ENCODE measurements at regions not wholly inside any gene's neighbourhood (a gene's known extent, or its start where the extent isn't known, plus 50 kb on each side); places are given as distances from the start of the nearest gene placed in this dataset.
"Not testable (repeated sequence)": the region's sequence is repeated elsewhere in the genome, so short reads cannot be mapped to it uniquely, and the experiment has no call there.

- Mint-ChIP-seq H3K27me3 (ENCODE audit: low read depth) (peaks cover 8% of the 10 kb centered on the region), H3K4me1 (ENCODE audit: low read depth) (peaks cover 8% of the 10 kb centered on the region), H3K27ac (no peak overlapping the region), H3K36me3 (ENCODE audit: low read depth) (no peaks in the 10 kb centered on the region), H3K9me3 (no peaks in the 10 kb centered on the region), H3K4me3 (no peak overlapping the region)
- DNase-seq (ENCODE audit: low spot score): no peak
These were observed 92.1 kb downstream of the TRIM42 start for GRCh38 chr3:140769951-140770350.

GRCh38 chr3:140770977-140771667 lies 93.3 kb downstream of the TRIM42 start:
- Mint-ChIP-seq H3K4me1 (ENCODE audit: low read depth) (no peaks in the 10 kb centered on the region), H3K27ac (no peak overlapping the region), H3K9me3 (peaks cover under 1% of the 10 kb centered on the region), H3K4me3 (no peak overlapping the region), H3K36me3 (ENCODE audit: low read depth) (no peaks in the 10 kb centered on the region), H3K27me3 (ENCODE audit: low read depth) (peaks cover 8% of the 10 kb centered on the region)
- DNase-seq (ENCODE audit: low spot score): no peak

DNA sequence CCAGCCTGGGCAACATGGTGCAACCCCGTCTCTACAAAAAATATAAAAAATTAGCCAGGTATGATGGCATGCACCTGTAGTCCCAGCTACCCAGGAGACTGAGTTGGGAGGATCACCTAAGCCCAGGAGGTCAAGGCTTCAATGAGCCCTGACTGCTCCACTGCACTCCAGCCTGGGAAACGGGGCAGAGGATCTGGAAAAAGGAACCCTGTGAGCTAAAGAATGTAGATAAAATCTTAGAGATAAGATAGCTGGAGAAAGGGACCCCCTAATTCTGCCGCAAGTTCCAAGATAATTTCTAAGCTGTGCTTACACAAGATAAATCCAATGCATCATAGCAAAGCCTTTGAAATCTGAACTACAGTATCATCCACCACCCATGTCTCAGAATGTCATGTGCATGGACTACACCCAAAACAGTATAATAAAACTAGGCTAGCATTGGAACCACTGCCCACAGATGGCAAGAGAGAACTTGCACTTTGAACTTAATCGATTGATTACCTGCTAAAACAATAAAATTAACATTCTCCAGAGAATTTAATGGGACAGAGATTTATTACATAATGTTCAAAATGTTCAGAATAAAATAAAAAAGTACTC lies 99.9 kb downstream of the TRIM42 start:
- Mint-ChIP-seq H3K4me1 (ENCODE audit: low read depth) (no peaks in the 10 kb centered on the region), H3K9me3 (peaks cover 11% of the 10 kb centered on the region), H3K27ac (no peak overlapping the region), H3K36me3 (ENCODE audit: low read depth) (no peaks in the 10 kb centered on the region), H3K27me3 (ENCODE audit: low read depth) (no peaks in the 10 kb centered on the region), H3K4me3 (no peak overlapping the region)
- no peak for DNase-seq (ENCODE audit: low spot score)

GRCh38 chr3:140791368-140791767 lies 113.5 kb downstream of the TRIM42 start:
- H3K4me3 Mint-ChIP-seq: no peak overlapping the region
- no peaks in the 10 kb centered on the region for H3K36me3 Mint-ChIP-seq (ENCODE audit: low read depth)
- peaks cover 4% of the 10 kb centered on the region for H3K27me3 Mint-ChIP-seq (ENCODE audit: low read depth)
- H3K9me3 Mint-ChIP-seq: peaks cover 12% of the 10 kb centered on the region
- DNase-seq (ENCODE audit: low spot score): no peak
- H3K4me1 Mint-ChIP-seq (ENCODE audit: low read depth): no peaks in the 10 kb centered on the region
- no peak overlapping the region for H3K27ac Mint-ChIP-seq

GRCh38 chr3:140794507-140794906 lies 116.6 kb downstream of the TRIM42 start:
- no peak for DNase-seq (ENCODE audit: low spot score)
- Mint-ChIP-seq H3K9me3 (peaks cover 12% of the 10 kb centered on the region), H3K4me3 (no peak overlapping the region), H3K27ac (no peak overlapping the region), H3K36me3 (ENCODE audit: low read depth) (no peaks in the 10 kb centered on the region), H3K27me3 (ENCODE audit: low read depth) (peaks cover 4% of the 10 kb centered on the region), H3K4me1 (ENCODE audit: low read depth) (no peaks in the 10 kb centered on the region)

DNA sequence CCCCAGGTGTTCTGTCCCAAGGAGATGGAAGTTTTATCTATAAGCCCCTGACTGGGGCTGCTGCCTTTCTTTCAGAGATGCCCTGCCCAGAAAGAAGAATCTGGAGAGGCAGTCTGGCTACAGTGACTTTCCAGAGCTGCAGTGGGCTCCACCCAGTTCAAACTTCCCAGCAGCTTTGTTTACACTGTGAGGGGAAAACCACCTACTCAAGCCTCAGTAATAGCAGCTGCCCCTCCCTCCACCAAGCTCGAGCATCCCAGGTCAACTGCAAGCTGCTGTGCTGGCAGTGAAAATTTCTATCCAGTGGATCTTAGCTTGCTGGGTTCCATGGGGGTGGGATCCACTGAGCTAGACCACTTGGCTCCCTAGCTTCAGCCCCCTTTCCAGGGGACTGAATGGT lies 125.0 kb downstream of the TRIM42 start:
- H3K4me1 Mint-ChIP-seq (ENCODE audit: low read depth); DNase-seq (ENCODE audit: low spot score); H3K4me3 Mint-ChIP-seq; H3K36me3 Mint-ChIP-seq (ENCODE audit: low read depth); H3K27me3 Mint-ChIP-seq (ENCODE audit: low read depth); H3K27ac Mint-ChIP-seq: not testable (repeated sequence)
- H3K9me3 Mint-ChIP-seq: peaks cover 22% of the 10 kb centered on the region

- no peak for DNase-seq (ENCODE audit: low spot score)
- Mint-ChIP-seq H3K4me3 (no peak overlapping the region), H3K27ac (no peak overlapping the region), H3K9me3 (peaks cover 4% of the 10 kb centered on the region), H3K27me3 (ENCODE audit: low read depth) (peaks cover 5% of the 10 kb centered on the region), H3K36me3 (ENCODE audit: low read depth) (no peaks in the 10 kb centered on the region), H3K4me1 (ENCODE audit: low read depth) (no peaks in the 10 kb centered on the region)
These were observed 131.5 kb downstream of the TRIM42 start for GRCh38 chr3:140809316-140809715.

- H3K4me1 Mint-ChIP-seq (ENCODE audit: low read depth): no peaks in the 10 kb centered on the region
- H3K27me3 Mint-ChIP-seq (ENCODE audit: low read depth): peaks cover 7% of the 10 kb centered on the region
- H3K36me3 Mint-ChIP-seq (ENCODE audit: low read depth): no peaks in the 10 kb centered on the region
- no peak overlapping the region for H3K4me3 Mint-ChIP-seq
- peaks cover 4% of the 10 kb centered on the region for H3K9me3 Mint-ChIP-seq
- DNase-seq (ENCODE audit: low spot score): no peak
- no peak overlapping the region for H3K27ac Mint-ChIP-seq
These were observed 125.1 kb upstream of the SLC25A36 start for GRCh38 chr3:140816372-140817195.

GRCh38 chr3:140821493-140821892 lies 120.1 kb upstream of the SLC25A36 start:
- H3K9me3 Mint-ChIP-seq: no peaks in the 10 kb centered on the region
- H3K27ac Mint-ChIP-seq: no peak overlapping the region
- no peak overlapping the region for H3K4me3 Mint-ChIP-seq
- H3K4me1 Mint-ChIP-seq (ENCODE audit: low read depth): no peaks in the 10 kb centered on the region
- no peaks in the 10 kb centered on the region for H3K36me3 Mint-ChIP-seq (ENCODE audit: low read depth)
- peaks cover under 1% of the 10 kb centered on the region for H3K27me3 Mint-ChIP-seq (ENCODE audit: low read depth)
- no peak for DNase-seq (ENCODE audit: low spot score)

DNA sequence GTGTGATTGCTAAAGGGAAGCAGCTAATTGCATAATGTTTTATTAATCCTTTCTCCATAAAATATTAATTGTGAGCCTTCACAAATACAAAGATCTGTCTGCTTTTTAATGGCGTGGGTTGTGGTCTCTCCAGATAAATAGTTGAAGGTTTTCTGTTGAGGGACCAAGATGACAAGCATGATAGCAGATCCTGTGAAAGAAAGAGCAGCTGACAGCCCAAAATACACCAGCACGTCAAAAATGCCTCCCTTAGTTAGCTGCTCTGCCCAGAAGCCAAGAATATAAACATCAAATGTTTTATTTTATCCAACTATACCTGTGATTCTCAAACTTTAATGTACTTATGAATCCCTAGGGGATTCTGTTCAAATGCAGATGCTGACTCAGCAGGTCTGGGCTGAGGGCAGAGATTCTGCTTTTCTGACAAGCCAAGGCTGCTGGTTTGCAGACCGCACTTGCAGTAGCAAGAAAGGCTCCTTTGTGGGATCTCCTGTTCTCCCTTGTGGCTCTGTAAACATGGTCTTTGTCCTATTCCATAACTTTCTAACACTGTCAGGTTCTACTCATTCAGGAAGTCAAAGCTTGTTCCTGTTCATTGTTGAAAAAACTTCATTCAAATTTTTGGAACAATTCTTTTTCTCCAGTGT lies 119.1 kb upstream of the SLC25A36 start:
- H3K27me3 Mint-ChIP-seq (ENCODE audit: low read depth): no peaks in the 10 kb centered on the region
- H3K9me3 Mint-ChIP-seq: no peaks in the 10 kb centered on the region
- H3K4me3 Mint-ChIP-seq: no peak overlapping the region

GRCh38 chr3:140823106-140823505 lies 118.5 kb upstream of the SLC25A36 start:
- H3K9me3 Mint-ChIP-seq: no peaks in the 10 kb centered on the region
- H3K4me1 Mint-ChIP-seq (ENCODE audit: low read depth): no peaks in the 10 kb centered on the region
- no peak overlapping the region for H3K4me3 Mint-ChIP-seq
- no peaks in the 10 kb centered on the region for H3K36me3 Mint-ChIP-seq (ENCODE audit: low read depth)
- no peak for DNase-seq (ENCODE audit: low spot score)
- H3K27me3 Mint-ChIP-seq (ENCODE audit: low read depth): no peaks in the 10 kb centered on the region
- no peak overlapping the region for H3K27ac Mint-ChIP-seq

More for the DNA sequence above, 119.1 kb upstream of the SLC25A36 start:
- Mint-ChIP-seq H3K36me3 (ENCODE audit: low read depth) (no peaks in the 10 kb centered on the region), H3K27ac (no peak overlapping the region), H3K4me1 (ENCODE audit: low read depth) (no peaks in the 10 kb centered on the region)
- no peak for DNase-seq (ENCODE audit: low spot score)

DNA sequence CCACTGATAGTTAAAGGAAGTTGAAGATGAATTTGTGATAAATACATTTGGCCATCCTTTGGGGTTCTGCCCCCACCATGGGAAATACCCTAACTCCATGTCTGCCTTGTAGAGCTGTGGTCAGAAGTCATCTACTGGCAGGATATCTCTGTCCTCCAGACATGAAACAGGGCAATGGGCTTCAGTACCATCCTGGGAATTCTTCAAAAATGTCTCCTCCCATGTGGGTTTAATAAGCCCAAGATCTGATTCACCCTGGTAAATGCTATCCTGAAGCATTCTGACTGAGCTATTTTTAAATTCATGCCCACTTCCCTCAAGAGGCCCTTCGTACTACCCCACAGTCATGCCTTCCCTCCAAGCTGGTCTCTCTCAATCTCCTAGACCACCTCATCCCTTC lies 113.7 kb upstream of the SLC25A36 start:
- peaks cover 2% of the 10 kb centered on the region for H3K4me1 Mint-ChIP-seq (ENCODE audit: low read depth)
- H3K4me3 Mint-ChIP-seq: no peak overlapping the region
- H3K36me3 Mint-ChIP-seq (ENCODE audit: low read depth): no peaks in the 10 kb centered on the region
- H3K9me3 Mint-ChIP-seq: no peaks in the 10 kb centered on the region
- no peak overlapping the region for H3K27ac Mint-ChIP-seq
- DNase-seq (ENCODE audit: low spot score): no peak
- peaks cover 1% of the 10 kb centered on the region for H3K27me3 Mint-ChIP-seq (ENCODE audit: low read depth)

DNA sequence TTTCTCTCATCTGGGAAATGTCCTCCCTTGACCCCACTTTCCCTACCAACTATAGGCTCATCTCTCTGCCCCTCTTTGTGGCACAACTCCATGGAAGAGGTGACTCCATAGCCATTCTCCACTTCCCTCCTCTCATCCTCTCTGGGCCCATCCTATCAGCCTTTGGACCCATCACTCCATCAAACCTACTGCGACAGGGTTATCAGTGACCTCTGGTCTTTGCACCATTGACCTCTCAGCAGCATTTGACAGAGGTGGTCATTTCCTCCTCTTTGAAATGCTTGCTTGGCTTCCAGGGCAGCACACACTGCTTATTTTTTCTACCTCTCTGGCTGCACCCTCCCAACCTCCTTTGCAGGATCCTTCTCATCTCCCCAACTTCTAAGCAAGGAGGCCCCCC lies 113.1 kb upstream of the SLC25A36 start:
- H3K9me3 Mint-ChIP-seq: no peaks in the 10 kb centered on the region
- H3K4me3 Mint-ChIP-seq: no peak overlapping the region
- peaks cover 3% of the 10 kb centered on the region for H3K27me3 Mint-ChIP-seq (ENCODE audit: low read depth)
- no peak overlapping the region for H3K27ac Mint-ChIP-seq
- H3K36me3 Mint-ChIP-seq (ENCODE audit: low read depth): no peaks in the 10 kb centered on the region
- H3K4me1 Mint-ChIP-seq (ENCODE audit: low read depth): peaks cover 4% of the 10 kb centered on the region
- DNase-seq (ENCODE audit: low spot score): no peak

DNA sequence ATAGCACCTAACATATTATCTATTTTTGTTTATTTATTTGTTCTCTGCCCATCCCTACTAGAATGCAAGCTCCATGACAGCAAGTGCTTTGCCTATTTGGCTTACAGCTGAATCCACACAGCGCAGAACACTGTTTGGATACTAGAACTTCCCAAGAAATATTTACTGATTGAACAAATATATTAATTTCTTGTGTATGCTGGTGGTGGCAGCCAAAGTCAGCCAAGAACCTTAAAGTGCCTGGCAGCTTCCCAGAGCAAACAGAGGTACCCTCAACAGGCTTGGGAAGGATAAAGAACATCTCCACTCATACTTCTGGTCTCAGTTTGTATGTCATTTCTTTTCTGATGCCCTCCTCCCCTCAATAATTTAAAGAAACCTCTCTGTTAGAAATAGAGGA lies 111.8 kb upstream of the SLC25A36 start:
- Mint-ChIP-seq H3K4me1 (ENCODE audit: low read depth) (peaks cover 4% of the 10 kb centered on the region), H3K27me3 (ENCODE audit: low read depth) (peaks cover 10% of the 10 kb centered on the region), H3K9me3 (no peaks in the 10 kb centered on the region), H3K4me3 (no peak overlapping the region), H3K27ac (no peak overlapping the region), H3K36me3 (ENCODE audit: low read depth) (no peaks in the 10 kb centered on the region)
- DNase-seq (ENCODE audit: low spot score): no peak

Measured in T-helper 2 cell treated with Interferon-gamma antibody and Interleukin-4, amounts not matched to agents 5 μg/mL and 100 μg/mL, for 36 hours (primary cell).